H1 (cell line): ENCODE measurements at regions not wholly inside any gene's neighbourhood (a gene's known extent, or its start where the extent isn't known, plus 50 kb on each side); places are given as distances from the start of the nearest gene placed in this dataset.

ENCODE experiments used
- CTCF ChIA-PET: fragments of 300-600 bp; sonication (Branson Sonifier 250); formaldehyde crosslinking; loops from one replicate; lab custom pipeline; 2021; ENCODE audit not compliant: partially characterized antibody; lab: Charles Lee
- POLR2A ChIA-PET: fragments of 300-600 bp; sonication (Branson Sonifier 250); formaldehyde crosslinking; loops from one replicate; lab custom pipeline; 2021; ENCODE audit warnings: inconsistent platforms; ENCODE audit not compliant: partially characterized antibody; lab: Charles Lee
- DNase-seq, 2 experiments: peaks; one replicate each; pipeline versions ENCODE4 v3.0.0 to v3.0.0-alpha.2; 2010 to 2022; ENCODE audit warnings: low spot score in 2 of 2, low read depth in 1 of 2, mixed read lengths in 1 of 2
- FAIRE-seq: peaks from 2 replicates; lab custom pipeline; 2011; peaks lifted over from hg19 to GRCh38; lab: Jason Lieb, UNC
- H2AFZ ChIP-seq: 2 replicates; pipeline ENCODE4 v1.8.1; 2012; ENCODE audit warnings: low read length, inconsistent platforms
- H2AK5ac ChIP-seq: 2 replicates; pipeline ENCODE4 v1.6.1; 2013; ENCODE audit warnings: low read depth, low read length
- H2BK120ac ChIP-seq: replicated peaks from 2 replicates; pipeline ENCODE3; 2013; ENCODE audit warnings: low read depth, low read length, inconsistent platforms
- H2BK12ac ChIP-seq: 2 replicates; pipeline ENCODE4 v1.6.1; 2013; ENCODE audit warnings: low read depth, low read length
- H2BK15ac ChIP-seq: 2 replicates; pipeline ENCODE4 v1.6.1; 2013; ENCODE audit warnings: low read length
- H2BK20ac ChIP-seq: 2 replicates; pipeline ENCODE4 v1.6.1; 2013; ENCODE audit warnings: low read length
- H2BK5ac ChIP-seq: 2 replicates; pipeline ENCODE4 v1.6.1; 2013; ENCODE audit warnings: low read depth, low read length
- H3K14ac ChIP-seq: 2 replicates; pipeline ENCODE4 v1.6.1; 2013; ENCODE audit warnings: inconsistent platforms; ENCODE audit not compliant: insufficient read length
- H3K18ac ChIP-seq: 2 replicates; pipeline ENCODE4 v1.6.1; 2013; ENCODE audit warnings: low read length; ENCODE audit errors: extremely low read depth
- H3K23ac ChIP-seq: 2 replicates; pipeline ENCODE4 v1.6.1; 2013; ENCODE audit warnings: inconsistent platforms; ENCODE audit not compliant: insufficient read length
- H3K23me2 ChIP-seq: 2 replicates; pipeline ENCODE4 v1.6.1; 2013; ENCODE audit warnings: low read depth, low read length
- H3K27ac ChIP-seq: 2 replicates; pipeline ENCODE4 v1.6.1; 2011; ENCODE audit warnings: low read depth, low read length, inconsistent platforms
- H3K27me3 ChIP-seq, 4 experiments: replicated peaks in 1 of 4; 1 replicate in 1 of 4; 2 replicates in 3 of 4; pipeline versions ENCODE4 v1.6.1 to v1.8.1; 2011 to 2013; ENCODE audit warnings: low read length in 3 of 4, mild to moderate bottlenecking in 3 of 4, inconsistent platforms in 2 of 4, mixed read lengths in 2 of 4, moderate library complexity in 1 of 4; ENCODE audit not compliant: control insufficient read depth in 3 of 4, insufficient read depth in 3 of 4; ENCODE audit errors: extremely low read depth in 1 of 4
- H3K36me3 ChIP-seq, 4 experiments: 2 replicates each; pipeline versions ENCODE4 v1.6.1 to v1.8.1; 2011 to 2013; ENCODE audit warnings: mild to moderate bottlenecking in 4 of 4, low read length in 3 of 4, moderate library complexity in 2 of 4, control low read depth in 1 of 4, inconsistent platforms in 1 of 4; ENCODE audit not compliant: insufficient read depth in 4 of 4, control insufficient read depth in 2 of 4
- H3K4ac ChIP-seq: replicated peaks from 2 replicates; pipeline ENCODE3; 2013; ENCODE audit warnings: low read length, low read depth, mixed read lengths, inconsistent platforms; ENCODE audit not compliant: insufficient read length
- H3K4me1 ChIP-seq, 4 experiments: replicated peaks in 1 of 4; 1 replicate in 1 of 4; 2 replicates in 3 of 4; pipeline versions ENCODE4 v1.6.1 to v1.8.1; 2011 to 2013; ENCODE audit warnings: low read length in 3 of 4, inconsistent platforms in 2 of 4, mixed read lengths in 1 of 4; ENCODE audit not compliant: insufficient read depth in 4 of 4, control insufficient read depth in 3 of 4
- H3K4me2 ChIP-seq, 2 experiments: 2 replicates each; pipeline versions ENCODE4 v1.6.1 to v1.8.1; 2011 to 2013; ENCODE audit warnings: low read depth in 2 of 2, low read length in 2 of 2, control low read depth in 1 of 2, inconsistent platforms in 1 of 2, mild to moderate bottlenecking in 1 of 2; ENCODE audit not compliant: insufficient read depth in 1 of 2
- H3K4me3 ChIP-seq, 4 experiments: fragments of 200-600, 300-600 bp in 1 of 4; sonication (generic), shearing (Covaris generic), sonication (Bioruptor Twin) in 1 of 4; 2 replicates each; pipeline versions ENCODE4 v1.5.1 to v1.8.1; 2011 to 2016; ENCODE audit warnings: low read length in 4 of 4, low read depth in 3 of 4, control low read depth in 2 of 4, inconsistent platforms in 2 of 4, mild to moderate bottlenecking in 2 of 4, mixed read lengths in 1 of 4, moderate library complexity in 1 of 4; ENCODE audit not compliant: insufficient read depth in 2 of 4; ENCODE audit errors: extremely low read depth in 1 of 4
- H3K56ac ChIP-seq: replicated peaks from 2 replicates; pipeline ENCODE3; 2013; ENCODE audit warnings: low read depth, mild to moderate bottlenecking, mixed read lengths, low read length, inconsistent platforms; ENCODE audit not compliant: insufficient read length
- H3K79me1 ChIP-seq: 2 replicates; pipeline ENCODE4 v1.6.1; 2013; ENCODE audit warnings: low read depth, low read length, control low read depth
- H3K79me2 ChIP-seq, 2 experiments: 2 replicates each; pipeline versions ENCODE4 v1.6.1 to v1.8.1; 2012 to 2013; ENCODE audit warnings: low read length in 2 of 2, mild to moderate bottlenecking in 2 of 2, inconsistent platforms in 1 of 2; ENCODE audit not compliant: insufficient read depth in 2 of 2, control insufficient read depth in 1 of 2
- H3K9ac ChIP-seq, 4 experiments: replicated peaks in 1 of 4; 1 replicate in 1 of 4; 2 replicates in 3 of 4; pipeline versions ENCODE4 v1.6.1 to v1.8.1; 2011 to 2013; ENCODE audit warnings: low read depth in 3 of 4, low read length in 3 of 4, control low read depth in 2 of 4, mild to moderate bottlenecking in 2 of 4, moderate library complexity in 2 of 4, inconsistent platforms in 1 of 4; ENCODE audit errors: extremely low read depth in 1 of 4
- H3K9me3 ChIP-seq, 2 experiments: 2 replicates each; pipeline versions ENCODE4 v1.6.1 to v1.8.1; 2012 to 2013; ENCODE audit warnings: mild to moderate bottlenecking in 2 of 2, moderate library complexity in 2 of 2, control low read depth in 1 of 2, inconsistent platforms in 1 of 2, low read depth in 1 of 2, low read length in 1 of 2, mixed read lengths in 1 of 2; ENCODE audit not compliant: insufficient read depth in 2 of 2
- H4K20me1 ChIP-seq, 2 experiments: replicated peaks in 1 of 2; 2 replicates each; pipeline versions ENCODE3 to v1.8.1; 2011 to 2013; ENCODE audit warnings: inconsistent platforms in 2 of 2, low read length in 2 of 2, mild to moderate bottlenecking in 1 of 2; ENCODE audit not compliant: insufficient read depth in 2 of 2, control insufficient read depth in 1 of 2
- H4K5ac ChIP-seq: 2 replicates; pipeline ENCODE4 v1.6.1; 2013; ENCODE audit warnings: low read length, low read depth, mixed read lengths, inconsistent platforms; ENCODE audit not compliant: insufficient read length
- H4K8ac ChIP-seq: 2 replicates; pipeline ENCODE4 v1.8.0; 2013; ENCODE audit warnings: mild to moderate bottlenecking, moderate library complexity, low read length, inconsistent platforms; ENCODE audit not compliant: insufficient read depth; ENCODE audit errors: extremely low read depth
- H4K91ac ChIP-seq: replicated peaks from 2 replicates; pipeline ENCODE3; 2013; ENCODE audit warnings: low read length, mixed read lengths, inconsistent platforms; ENCODE audit not compliant: insufficient read length
- CHD2 ChIP-seq: IDR thresholded peaks from 2 replicates; pipeline ENCODE4 v1.6.1; 2012; ENCODE audit warnings: low read length, improper control_type of control experiment
- EP300 ChIP-seq, 2 experiments: IDR thresholded peaks; 1 replicate in 1 of 2; 2 replicates in 1 of 2; pipeline ENCODE4 v1.6.1; 2011 to 2012; ENCODE audit warnings: low read depth in 2 of 2, low read length in 2 of 2, mild to moderate bottlenecking in 2 of 2, borderline replicate concordance in 1 of 2, inconsistent platforms in 1 of 2, moderate library complexity in 1 of 2
- FOSL1 ChIP-seq: IDR thresholded peaks from 2 replicates; pipeline ENCODE4 v1.6.1; 2011; ENCODE audit warnings: mild to moderate bottlenecking, low read depth, low read length, moderate library complexity; ENCODE audit not compliant: insufficient read depth
- GABPA ChIP-seq: IDR thresholded peaks from 2 replicates; pipeline ENCODE4 v1.6.1; 2011; ENCODE audit warnings: mild to moderate bottlenecking, low read length, moderate library complexity, borderline replicate concordance; ENCODE audit not compliant: insufficient read depth
- JUND ChIP-seq: IDR thresholded peaks from 2 replicates; pipeline ENCODE4 v1.6.1; 2011; ENCODE audit warnings: mild to moderate bottlenecking, improper control_type of control experiment, low read length
- POLR2AphosphoS5 ChIP-seq: IDR thresholded peaks from 2 replicates; pipeline ENCODE4 v1.6.1; 2011; ENCODE audit warnings: low read depth, low read length
- RXRA ChIP-seq: IDR thresholded peaks from 2 replicates; pipeline ENCODE4 v1.6.1; 2011; ENCODE audit warnings: low read depth, mild to moderate bottlenecking, low read length, moderate library complexity; ENCODE audit not compliant: insufficient read depth
- SP1 ChIP-seq: IDR thresholded peaks from 2 replicates; pipeline ENCODE4 v1.6.1; 2011; ENCODE audit warnings: low read depth, low read length
- WGBS, 2 experiments: shearing (Covaris generic) in 1 of 2; methylation state at CpG; one replicate each; pipeline versions ENCODE4 v1.1.6 to v1.1.7; 2013 to 2015; ENCODE audit warnings: low lambda C conversion rate in 2 of 2, mixed read lengths in 2 of 2, inconsistent platforms in 1 of 2, low coverage in 1 of 2, missing lambda C conversion rate in 1 of 2; ENCODE audit not compliant: insufficient replicate concordance in 2 of 2, insufficient coverage in 1 of 2, insufficient read length in 1 of 2; ENCODE audit errors: extremely low coverage in 1 of 2, missing lambda C conversion rate in 1 of 2; 5-methylcytosine and 5-hydroxymethylcytosine counted together
- TF ChIP-seq, protein P1 (sequence below): IDR thresholded peaks from 2 replicates; pipeline ENCODE4 v1.6.1; 2012; ENCODE audit warnings: low read length, inconsistent platforms

DNA sequence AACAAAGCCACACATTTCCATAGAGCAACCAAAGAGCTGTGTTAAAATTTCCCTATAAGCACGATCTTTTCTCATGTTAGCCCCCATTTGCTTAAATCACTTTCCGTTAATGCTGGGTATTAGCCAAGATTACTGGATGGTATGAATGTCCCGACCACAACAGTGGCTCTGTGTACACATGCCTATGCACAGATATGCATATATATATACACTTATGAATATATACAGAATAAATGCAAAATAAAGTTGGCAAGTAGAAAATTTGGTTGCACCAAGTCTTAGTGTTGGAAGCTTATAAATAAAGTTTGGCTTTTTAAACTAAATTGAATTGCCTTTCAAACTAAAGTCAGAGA lies 265.9 kb upstream of the ETAA1 start:
- H2BK5ac ChIP-seq, result no peak overlapping the region
- 90% methylated on average over 3 of the region's 3 CpGs; no CpG with 5 or more reads in 1 of the 2 experiments for WGBS, 2 experiments

More for the DNA sequence above, 265.9 kb upstream of the ETAA1 start:
- ChIA-PET POLR2A (no interaction called here), CTCF (no interaction called here)
- Histone ChIP-seq H2BK15ac (no peak overlapping the region), H3K14ac (no peak overlapping the region), H3K56ac (no peak overlapping the region), H3K27me3 (no peaks in the 10 kb centered on the region), H4K20me1 (no peaks in the 10 kb centered on the region), H3K4me2 (no peak overlapping the region), H3K36me3 (no peaks in the 10 kb centered on the region), H2BK12ac (no peak overlapping the region), H3K79me2 (no peaks in the 10 kb centered on the region), H3K9ac (no peak overlapping the region), H3K79me1 (no peaks in the 10 kb centered on the region), H2AK5ac (no peak overlapping the region), H2AFZ (no peak overlapping the region), H3K23ac (no peak overlapping the region), H3K4ac (no peak overlapping the region), H3K4me3 (no peak overlapping the region), H3K23me2 (no peaks in the 10 kb centered on the region), H3K18ac (no peak overlapping the region), H3K9me3 (no peaks in the 10 kb centered on the region), H4K5ac (no peak overlapping the region), H3K4me1 (no peaks in the 10 kb centered on the region), H2BK120ac (no peak overlapping the region), H2BK20ac (no peak overlapping the region), H3K27ac (no peak overlapping the region), H4K8ac (no peak overlapping the region), H4K91ac (no peak overlapping the region)
- no peak for DNase-seq
- TF ChIP-seq RXRA (no peak), SP1 (no peak), EP300 (IDR thresholded peaks at IDR 0.05; ENCODE audit: borderline replicate concordance in 1 of 2, low read depth in 2 of 2, low read length in 2 of 2) (no peak), FOSL1 (no peak), CHD2 (no peak), GABPA (no peak), JUND (no peak), POLR2AphosphoS5 (no peak)
- TF ChIP-seq, protein P1, sequence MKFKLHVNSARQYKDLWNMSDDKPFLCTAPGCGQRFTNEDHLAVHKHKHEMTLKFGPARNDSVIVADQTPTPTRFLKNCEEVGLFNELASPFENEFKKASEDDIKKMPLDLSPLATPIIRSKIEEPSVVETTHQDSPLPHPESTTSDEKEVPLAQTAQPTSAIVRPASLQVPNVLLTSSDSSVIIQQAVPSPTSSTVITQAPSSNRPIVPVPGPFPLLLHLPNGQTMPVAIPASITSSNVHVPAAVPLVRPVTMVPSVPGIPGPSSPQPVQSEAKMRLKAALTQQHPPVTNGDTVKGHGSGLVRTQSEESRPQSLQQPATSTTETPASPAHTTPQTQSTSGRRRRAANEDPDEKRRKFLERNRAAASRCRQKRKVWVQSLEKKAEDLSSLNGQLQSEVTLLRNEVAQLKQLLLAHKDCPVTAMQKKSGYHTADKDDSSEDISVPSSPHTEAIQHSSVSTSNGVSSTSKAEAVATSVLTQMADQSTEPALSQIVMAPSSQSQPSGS, result no peak
- no peak for FAIRE-seq
